Ovary (tissue), 7 donors: ENCODE measurements at regions not wholly inside any gene's neighbourhood (a gene's known extent, or its start where the extent isn't known, plus 50 kb on each side); places are given as distances from the start of the nearest gene placed in this dataset.

Source experiments
- DNase-seq, 5 donors: peaks; one replicate each; pipeline ENCODE4 v3.0.0-alpha.2; 2019 to 2020
- H3K27ac ChIP-seq, 2 donors: fragments of 200-600 bp; one replicate each; pipeline versions ENCODE4 v1.5.1 to v1.8.0; 2019 to 2022
- H3K27me3 ChIP-seq: fragments of 200-600 bp; one replicate; pipeline ENCODE4 v1.8.0; 2022
- H3K36me3 ChIP-seq: fragments of 200-600 bp; sonication (generic); one replicate; pipeline ENCODE4 v1.5.1; 2019
- H3K4me1 ChIP-seq: one replicate; pipeline ENCODE4 v1.8.1; 2013; ENCODE audit warnings: mild to moderate bottlenecking, moderate library complexity; ENCODE audit not compliant: insufficient read depth
- H3K4me3 ChIP-seq: fragments of 200-600 bp; sonication (generic); one replicate; pipeline ENCODE4 v1.5.1; 2017
- H3K9me3 ChIP-seq, 2 donors: fragments of 200-600 bp in 1 of 2; sonication (generic) in 1 of 2; one replicate each; pipeline versions ENCODE4 v1.5.1 to v1.8.1; 2013 to 2019; ENCODE audit warnings: mild to moderate bottlenecking in 1 of 2, moderate library complexity in 1 of 2
- EP300 ChIP-seq: sonication (generic); formaldehyde crosslinking; IDR thresholded peaks from one replicate; pipeline ENCODE4 v1.6.1; 2017; ENCODE audit warnings: antibody characterized with exemption
- POLR2A ChIP-seq: fragments of 450-650 bp; IDR thresholded peaks from one replicate; pipeline ENCODE4 v1.6.1; 2017; ENCODE audit warnings: antibody characterized with exemption, mild to moderate bottlenecking, moderate library complexity
- WGBS, 3 donors: extraction: QIAGEN DNeasy Blood & Tissue Kit in 1 of 3; methylation state at CpG; one replicate each; pipeline versions ENCODE4 v1.1.5 to v1.1.7; 2013 to 2017; 5-methylcytosine and 5-hydroxymethylcytosine counted together
- intact Hi-C, 4 donors: fragments of 100-400 bp; cut with DNase I; formaldehyde crosslinking; loops; one replicate each; pipeline versions ENCODE4 v1.11.0 to v1.15.1; 2022 to 2023
- TF ChIP-seq, protein P1 (sequence below), 3 donors: fragments of 450-650 bp in 2 of 3; fragments of 200-600 bp in 1 of 3; IDR thresholded peaks; one replicate each; pipeline versions ENCODE4 v1.5.1 to v1.8.0; 2016 to 2022; ENCODE audit warnings: antibody characterized with exemption in 3 of 3, mild to moderate bottlenecking in 1 of 3
- donor health status: DM: no; HTN: no; CAD: no; lungs with moderate emphysema.
- donor health status: DM: no; HTN: no; CAD: no.
- donor health status: Bipolar disorder and iron deficiency.
- donor health status: DM: no; HTN: no; CAD: no.
- donor health status: DM: yes; HTN: yes; CAD: no.

- 81 to 85% (median 84%) methylated on average over 2 of the region's 2 CpGs for WGBS, 3 donors
- Histone ChIP-seq H3K27me3 (no peaks in the 10 kb centered on the region), H3K4me1 (no peaks in the 10 kb centered on the region), H3K36me3 (no peaks in the 10 kb centered on the region), H3K9me3 (no peaks in the 10 kb centered on the region), H3K27ac (no peak overlapping the region), H3K4me3 (no peak overlapping the region)
- intact Hi-C loops: no loop called here
- no peak for DNase-seq
- TF ChIP-seq EP300: no peak
- TF ChIP-seq, protein P1, sequence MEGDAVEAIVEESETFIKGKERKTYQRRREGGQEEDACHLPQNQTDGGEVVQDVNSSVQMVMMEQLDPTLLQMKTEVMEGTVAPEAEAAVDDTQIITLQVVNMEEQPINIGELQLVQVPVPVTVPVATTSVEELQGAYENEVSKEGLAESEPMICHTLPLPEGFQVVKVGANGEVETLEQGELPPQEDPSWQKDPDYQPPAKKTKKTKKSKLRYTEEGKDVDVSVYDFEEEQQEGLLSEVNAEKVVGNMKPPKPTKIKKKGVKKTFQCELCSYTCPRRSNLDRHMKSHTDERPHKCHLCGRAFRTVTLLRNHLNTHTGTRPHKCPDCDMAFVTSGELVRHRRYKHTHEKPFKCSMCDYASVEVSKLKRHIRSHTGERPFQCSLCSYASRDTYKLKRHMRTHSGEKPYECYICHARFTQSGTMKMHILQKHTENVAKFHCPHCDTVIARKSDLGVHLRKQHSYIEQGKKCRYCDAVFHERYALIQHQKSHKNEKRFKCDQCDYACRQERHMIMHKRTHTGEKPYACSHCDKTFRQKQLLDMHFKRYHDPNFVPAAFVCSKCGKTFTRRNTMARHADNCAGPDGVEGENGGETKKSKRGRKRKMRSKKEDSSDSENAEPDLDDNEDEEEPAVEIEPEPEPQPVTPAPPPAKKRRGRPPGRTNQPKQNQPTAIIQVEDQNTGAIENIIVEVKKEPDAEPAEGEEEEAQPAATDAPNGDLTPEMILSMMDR (IDR thresholded peaks at IDR 0.05): no peak
- TF ChIP-seq POLR2A: no peak
Observed at GRCh38 chr14:98444077-98444476, 827.9 kb downstream of the BCL11B start.

DNA sequence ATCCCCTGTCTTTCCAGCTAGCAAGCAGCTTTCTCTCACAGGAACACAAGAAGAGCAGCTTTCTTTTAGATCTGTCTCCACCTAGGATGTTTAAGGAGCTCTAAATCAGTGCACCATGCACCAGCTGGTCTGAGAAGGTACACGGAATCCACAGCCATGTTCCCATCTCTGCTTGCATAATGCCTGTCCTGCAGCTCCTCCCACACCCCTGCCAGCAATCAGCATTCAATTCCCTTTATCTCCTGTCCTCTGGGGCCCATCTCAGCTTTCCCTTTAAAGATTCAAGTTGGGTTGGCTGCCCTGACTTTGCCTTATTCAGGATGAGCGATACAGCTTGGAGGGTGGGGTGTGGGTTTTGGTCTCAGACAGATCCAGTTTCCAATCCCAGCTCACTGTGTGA lies 826.3 kb downstream of the BCL11B start:
- H3K9me3 ChIP-seq: no peaks in the 10 kb centered on the region
- WGBS, 3 donors: 48 to 64% (median 56%) methylated on average over 2 of the region's 2 CpGs
- H3K36me3 ChIP-seq: no peaks in the 10 kb centered on the region
- no peak overlapping the region for H3K27ac ChIP-seq
- no peaks in the 10 kb centered on the region for H3K4me1 ChIP-seq
- DNase-seq: no peak
- H3K27me3 ChIP-seq: no peaks in the 10 kb centered on the region
- TF ChIP-seq, protein P1 (IDR thresholded peaks at IDR 0.05): no peak
- TF ChIP-seq EP300 (no peak), POLR2A (no peak)
- no peak overlapping the region for H3K4me3 ChIP-seq
- intact Hi-C loops: no loop called here

GRCh38 chr14:98446508-98446907 lies 825.5 kb downstream of the BCL11B start:
- no peaks in the 10 kb centered on the region for H3K36me3 ChIP-seq
- no peaks in the 10 kb centered on the region for H3K27me3 ChIP-seq
- no peaks in the 10 kb centered on the region for H3K4me1 ChIP-seq
- no peak overlapping the region for H3K27ac ChIP-seq
- TF ChIP-seq POLR2A (no peak), EP300 (no peak)
- TF ChIP-seq, protein P1 (IDR thresholded peaks at IDR 0.05): no peak
- H3K4me3 ChIP-seq: no peak overlapping the region
- no peaks in the 10 kb centered on the region for H3K9me3 ChIP-seq
- 74 to 93% (median 76%) methylated on average over 3 of the region's 3 CpGs for WGBS, 3 donors
- no peak for DNase-seq
- intact Hi-C loops: no loop called here

- H3K36me3 ChIP-seq: no peaks in the 10 kb centered on the region
- no peak for DNase-seq
- TF ChIP-seq EP300 (no peak), POLR2A (no peak)
- TF ChIP-seq, protein P1 (IDR thresholded peaks at IDR 0.05): no peak
- H3K4me1 ChIP-seq: no peaks in the 10 kb centered on the region
- intact Hi-C loops: no loop called here
- H3K4me3 ChIP-seq: no peak overlapping the region
- H3K27ac ChIP-seq: no peak overlapping the region
- no peaks in the 10 kb centered on the region for H3K9me3 ChIP-seq
- no peaks in the 10 kb centered on the region for H3K27me3 ChIP-seq
- 86 to 90% (median 87%) methylated on average over 6 of the region's 6 CpGs for WGBS, 3 donors
Observed at GRCh38 chr14:98456231-98456630, 815.8 kb downstream of the BCL11B start.

- intact Hi-C loops: no loop called here
- no peak for DNase-seq
- H3K4me3 ChIP-seq: no peak overlapping the region
- no peaks in the 10 kb centered on the region for H3K27me3 ChIP-seq
- no peaks in the 10 kb centered on the region for H3K4me1 ChIP-seq
- no peak overlapping the region for H3K27ac ChIP-seq
- no peaks in the 10 kb centered on the region for H3K36me3 ChIP-seq
- H3K9me3 ChIP-seq: no peaks in the 10 kb centered on the region
- TF ChIP-seq, protein P1 (IDR thresholded peaks at IDR 0.05): no peak
- TF ChIP-seq EP300 (no peak), POLR2A (no peak)
Observed at GRCh38 chr14:98458702-98459101, 813.3 kb downstream of the BCL11B start.
